GM19025 (cell line): ENCODE measurements at regions not wholly inside any gene's neighbourhood (a gene's known extent, or its start where the extent isn't known, plus 50 kb on each side); places are given as distances from the start of the nearest gene placed in this dataset.

Experiments
- ATAC-seq: cut with Tn5 transposase; IDR thresholded peaks from one replicate; pipeline ENCODE4 v1.9.1; 2021; ENCODE audit warnings: mild to moderate bottlenecking, low read depth, moderate library complexity; ENCODE audit not compliant: unreplicated experiment

DNA sequence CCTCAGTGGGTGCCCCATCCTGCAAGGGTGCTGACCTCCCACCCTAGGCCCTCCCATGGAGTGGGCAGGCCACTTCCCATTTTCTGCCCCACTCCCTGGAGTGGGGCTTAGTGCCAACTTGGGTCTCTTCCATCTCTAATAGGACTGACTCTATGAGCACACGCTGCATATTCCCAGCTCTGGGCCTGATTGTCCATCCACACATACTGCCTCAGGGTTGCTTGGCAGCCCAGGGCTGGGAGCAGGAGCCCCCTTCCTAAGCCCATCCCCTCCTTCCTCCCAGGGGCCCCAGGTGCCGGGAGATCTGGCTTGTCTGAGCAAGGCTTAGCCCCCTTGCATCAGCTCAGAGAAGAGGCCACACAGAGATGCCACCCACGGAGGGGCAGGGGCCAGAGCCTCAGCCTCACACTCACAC, 55.1 kb downstream of the PJA1 start:
- no peak for ATAC-seq

DNA sequence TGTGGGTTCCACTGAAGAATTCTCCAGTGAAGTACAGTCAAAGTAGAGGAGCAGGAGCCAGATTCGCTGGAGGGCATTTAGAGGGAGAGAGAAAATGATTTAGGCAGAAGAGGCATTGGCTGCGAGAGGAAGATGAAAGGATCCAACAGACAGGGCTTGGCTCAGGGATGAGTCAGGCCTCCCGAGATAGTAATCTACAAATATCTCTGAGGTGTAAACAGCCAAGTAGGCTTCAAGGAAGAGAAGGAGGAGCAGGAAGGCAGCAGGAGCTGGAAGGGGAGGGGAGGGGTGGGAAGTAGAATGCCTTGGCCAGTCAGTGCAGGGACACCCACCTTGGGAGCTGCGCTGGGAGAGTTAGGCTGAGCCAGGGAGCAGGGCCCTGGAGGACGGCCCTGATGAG, 55.5 kb downstream of the PJA1 start:
- no peak for ATAC-seq

DNA sequence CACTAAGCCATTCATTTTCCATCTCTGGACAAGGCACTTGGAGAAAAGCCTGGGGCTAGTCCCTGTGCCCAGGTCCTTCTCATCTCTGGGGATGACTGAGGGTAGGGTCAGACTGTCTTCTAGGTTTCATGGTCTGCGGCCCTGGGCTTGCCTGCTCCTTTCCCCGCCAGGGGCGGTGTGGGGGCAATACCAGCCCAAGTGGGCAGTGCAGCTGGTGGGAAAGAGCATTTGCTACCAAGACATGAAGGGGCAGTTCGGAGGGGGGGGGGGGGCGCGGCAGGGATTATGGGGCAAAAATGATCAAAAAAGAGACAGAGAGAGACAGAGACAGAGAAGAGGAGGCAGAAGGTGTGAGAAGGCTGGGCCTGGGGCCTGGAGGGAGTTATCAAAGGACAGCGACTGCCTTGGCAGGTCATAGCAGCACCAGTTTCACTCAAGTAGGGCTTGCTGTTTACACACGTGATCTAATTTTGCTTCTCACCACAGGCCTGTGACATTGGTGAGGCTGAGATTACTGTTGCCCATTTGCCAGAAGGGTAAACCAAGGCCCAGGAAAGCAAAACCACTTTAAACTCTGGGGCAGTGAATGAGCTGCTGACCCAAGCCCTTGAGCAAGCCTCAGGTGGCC, 56.1 kb downstream of the PJA1 start:
- ATAC-seq, result no peak

DNA sequence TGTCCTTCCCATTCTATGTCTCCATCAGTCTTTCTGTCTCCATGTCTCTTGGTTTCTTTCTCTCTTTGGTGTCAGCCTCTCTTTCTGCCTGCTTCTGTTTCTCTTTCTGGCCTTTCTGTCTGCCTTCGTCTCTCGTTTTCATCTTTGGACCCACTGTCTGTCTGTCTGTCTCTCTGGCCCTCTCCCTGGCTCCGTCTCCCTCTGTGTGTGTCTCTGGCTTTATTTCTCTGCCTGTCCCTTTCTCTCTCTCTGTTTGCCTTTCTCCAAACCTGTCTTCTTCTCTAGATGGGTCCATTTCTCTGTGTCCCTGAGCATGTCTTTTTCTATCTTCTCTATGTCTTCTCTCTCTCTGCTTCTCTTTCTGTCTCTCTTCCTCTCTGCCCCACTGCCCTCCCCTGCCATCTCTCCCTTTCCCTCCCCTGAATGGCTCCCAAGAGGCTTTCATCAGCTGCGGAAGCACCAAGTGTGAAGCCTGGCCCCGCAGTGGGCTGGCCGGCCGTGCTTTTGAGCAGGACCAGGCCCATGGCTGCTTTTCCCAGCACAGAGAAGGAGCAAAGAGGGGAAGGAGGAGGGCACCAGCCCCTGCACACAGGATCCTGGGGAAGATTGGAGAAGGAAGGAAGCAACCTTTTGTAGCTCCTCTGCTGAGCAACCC, 57.4 kb downstream of the PJA1 start:
- ATAC-seq, result no peak

DNA sequence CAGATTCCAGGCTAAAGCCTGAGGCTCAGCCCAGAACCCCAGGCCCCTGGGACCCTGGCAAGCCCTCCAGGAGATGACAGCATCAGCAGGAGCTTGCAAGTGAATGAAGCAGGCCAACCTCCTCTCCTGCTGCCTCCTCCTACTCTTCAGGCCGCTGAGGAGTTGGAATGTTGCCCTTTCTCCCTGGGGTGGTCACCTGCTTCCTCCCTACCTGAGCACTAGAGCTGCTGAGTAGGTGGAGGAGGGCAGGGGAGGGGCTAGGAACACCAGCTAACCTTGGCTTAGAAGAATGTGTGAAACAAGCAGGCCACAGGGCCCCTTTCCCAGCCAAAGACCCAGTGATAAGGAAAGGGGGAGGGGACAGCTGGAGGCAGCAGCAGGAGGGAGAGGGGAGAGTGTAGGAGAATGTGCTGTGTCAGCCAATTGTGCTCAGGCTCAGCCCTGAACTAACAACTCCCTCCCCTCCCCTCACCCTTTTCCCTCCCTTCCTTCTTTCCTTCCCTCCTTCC, 58.0 kb downstream of the PJA1 start:
- no peak for ATAC-seq

DNA sequence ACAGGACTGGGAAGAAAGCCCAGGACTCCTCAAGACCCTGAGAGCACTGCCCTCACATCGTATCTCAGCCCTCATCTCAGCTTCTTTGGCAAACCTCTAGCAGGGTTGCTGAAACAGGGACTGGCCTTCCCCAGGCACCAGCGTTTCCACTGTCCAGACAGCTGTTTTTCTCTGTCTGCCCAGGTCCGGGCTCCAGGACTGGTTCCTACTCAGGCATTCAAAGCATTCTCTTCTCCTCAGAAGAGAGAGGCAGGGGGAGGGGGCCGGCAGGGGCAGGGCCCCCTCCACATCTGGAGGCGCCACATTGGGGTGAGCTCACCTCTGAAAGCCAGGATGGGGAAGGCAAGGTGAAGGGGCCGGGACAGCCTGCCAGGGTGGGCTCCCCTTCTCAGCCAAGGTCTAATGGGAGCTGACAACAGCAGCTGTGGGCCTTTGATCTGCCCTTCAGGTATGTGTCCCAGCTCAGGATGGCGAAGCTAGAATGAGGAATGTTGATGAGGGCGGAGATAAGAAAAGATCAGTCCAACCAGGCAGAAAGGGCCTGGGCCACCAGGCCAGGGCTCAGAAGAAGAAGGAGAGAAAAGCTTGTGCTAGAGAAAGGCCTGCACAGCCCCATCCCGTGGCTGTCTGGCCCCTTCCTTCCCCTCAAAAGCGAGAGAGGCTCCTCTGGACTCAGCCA, 60.4 kb downstream of the PJA1 start:
- no peak for ATAC-seq

DNA sequence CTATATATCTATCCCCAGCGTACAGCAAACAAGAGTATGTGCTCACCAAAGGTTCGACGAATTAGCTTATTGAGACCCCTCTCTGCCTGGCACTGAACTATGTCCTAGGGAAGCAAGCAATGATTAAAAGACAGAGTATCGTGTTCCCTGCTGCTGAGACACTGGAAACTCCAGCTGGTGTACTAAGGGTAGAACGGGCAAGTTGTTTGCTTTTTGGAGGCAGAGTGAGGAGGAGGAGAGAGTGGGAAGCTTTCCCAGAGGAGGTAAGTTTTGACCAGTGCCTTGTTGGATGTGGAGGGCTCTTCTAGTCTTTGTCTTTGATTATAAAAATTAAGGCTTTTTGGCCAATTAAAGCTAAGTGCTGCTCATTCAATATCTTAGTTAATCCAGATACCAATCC, 61.7 kb downstream of the PJA1 start:
- ATAC-seq, result no peak

DNA sequence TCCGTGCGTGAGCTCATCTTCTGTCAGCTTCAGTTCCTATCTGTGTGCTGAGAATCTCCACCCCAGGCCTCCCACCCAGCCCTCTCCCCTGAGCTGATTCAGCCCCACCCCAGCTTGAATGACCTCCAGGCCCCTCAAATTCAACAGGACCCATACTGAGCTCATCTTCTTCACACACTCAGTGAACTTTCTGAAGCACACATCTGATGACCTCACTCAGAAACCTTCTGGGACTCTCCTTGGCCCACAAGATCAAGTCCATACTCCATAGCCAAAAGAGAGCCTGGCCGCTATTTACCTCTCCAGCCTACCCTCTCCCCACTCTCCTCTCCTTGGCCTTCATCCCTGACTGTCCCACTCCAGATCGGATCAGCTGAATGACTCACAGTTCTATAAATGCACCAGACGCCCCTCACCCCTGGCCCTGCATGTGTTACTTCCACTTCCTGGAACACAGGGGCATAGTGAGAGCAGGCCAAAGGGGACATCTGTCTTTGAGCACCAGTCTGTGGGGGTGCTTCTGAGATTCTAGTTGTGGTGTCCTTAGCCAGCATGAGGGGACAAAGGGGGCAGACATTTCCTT, 62.5 kb downstream of the PJA1 start:
- ATAC-seq, result no peak

DNA sequence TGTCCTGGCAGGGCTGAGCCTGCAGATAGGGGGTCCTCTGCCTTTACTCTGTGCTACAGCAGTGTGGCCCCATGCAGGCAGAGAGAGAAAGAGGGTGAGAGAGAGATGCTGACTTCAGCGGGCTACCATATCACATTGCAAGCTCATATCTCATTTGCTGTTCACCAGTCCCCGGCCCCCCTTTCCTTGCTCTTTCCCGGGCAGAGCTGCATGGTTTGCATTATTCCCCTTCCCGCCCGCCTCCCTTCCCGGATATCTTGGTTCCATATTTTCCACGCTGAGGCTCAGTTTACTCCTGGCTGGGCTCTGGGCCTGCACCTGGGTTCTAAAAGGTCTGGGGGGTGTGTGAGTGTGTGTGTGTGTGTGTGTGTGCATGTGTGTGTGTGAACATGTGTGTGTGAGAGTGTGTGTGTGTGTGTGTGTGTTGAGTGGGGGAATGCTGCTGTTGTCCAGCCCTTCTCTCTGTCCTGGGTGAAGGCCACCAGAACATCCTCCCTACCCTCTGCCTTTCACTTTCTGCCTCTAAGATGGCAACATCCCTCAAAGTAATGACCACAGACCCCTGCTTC, 63.5 kb downstream of the PJA1 start:
- no peak for ATAC-seq

DNA sequence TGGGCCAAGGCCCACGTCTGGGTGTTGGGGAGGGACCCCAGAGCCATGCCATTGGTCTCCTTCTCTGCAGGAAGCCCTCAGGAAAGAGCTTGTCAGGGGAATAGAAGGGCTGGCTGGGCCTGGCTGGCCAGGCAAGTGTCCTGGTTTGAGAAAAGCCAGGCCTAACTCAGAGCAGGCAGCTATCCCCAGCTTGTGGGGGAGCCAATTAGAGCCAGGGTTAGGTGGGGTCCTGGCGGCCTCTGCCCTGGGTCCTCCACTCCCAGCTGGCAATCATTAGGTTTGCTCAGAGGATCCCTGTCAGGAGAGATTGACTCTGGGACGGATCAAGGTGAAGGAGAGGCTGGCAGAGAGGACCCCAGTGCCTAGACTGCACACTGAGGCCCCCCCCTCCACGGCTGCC, 64.8 kb downstream of the PJA1 start:
- ATAC-seq, result no peak

DNA sequence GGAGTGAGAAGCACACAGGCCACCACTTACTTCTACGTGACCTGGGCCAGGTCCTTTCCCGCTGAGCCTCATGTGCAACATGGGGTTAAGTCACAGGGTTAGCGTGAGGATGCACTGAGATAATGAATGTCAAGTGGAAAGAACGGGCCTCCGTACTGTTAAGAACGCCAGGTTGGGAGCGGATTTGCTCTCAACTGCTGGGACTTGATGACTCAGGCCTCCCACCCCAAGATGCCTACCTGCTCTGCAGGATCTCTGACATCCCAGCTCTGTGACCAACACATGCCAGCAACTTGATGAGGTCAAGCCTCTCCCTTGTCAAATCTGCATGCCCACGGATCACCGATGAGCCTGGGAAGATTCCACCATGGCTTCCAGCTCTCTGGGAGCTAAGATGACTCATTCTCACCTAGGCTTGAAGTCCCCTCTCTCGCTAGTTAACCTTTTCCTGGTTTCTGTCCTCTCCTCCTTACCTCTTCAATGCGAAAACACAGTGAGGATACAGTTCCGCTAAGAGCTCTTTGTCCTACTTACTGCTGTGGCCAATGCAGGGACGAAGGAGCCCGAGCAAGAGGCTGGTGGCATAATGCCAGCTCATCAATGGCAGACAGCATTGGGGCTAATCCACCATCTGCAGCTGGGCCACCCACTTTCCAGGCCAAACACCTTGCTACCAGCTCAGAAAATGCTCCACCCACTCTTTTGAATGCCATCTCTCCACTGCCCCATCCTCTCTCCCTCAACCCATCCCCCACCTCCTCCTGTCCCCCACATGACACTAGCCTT, 67.6 kb downstream of the PJA1 start:
- ATAC-seq, result no peak

DNA sequence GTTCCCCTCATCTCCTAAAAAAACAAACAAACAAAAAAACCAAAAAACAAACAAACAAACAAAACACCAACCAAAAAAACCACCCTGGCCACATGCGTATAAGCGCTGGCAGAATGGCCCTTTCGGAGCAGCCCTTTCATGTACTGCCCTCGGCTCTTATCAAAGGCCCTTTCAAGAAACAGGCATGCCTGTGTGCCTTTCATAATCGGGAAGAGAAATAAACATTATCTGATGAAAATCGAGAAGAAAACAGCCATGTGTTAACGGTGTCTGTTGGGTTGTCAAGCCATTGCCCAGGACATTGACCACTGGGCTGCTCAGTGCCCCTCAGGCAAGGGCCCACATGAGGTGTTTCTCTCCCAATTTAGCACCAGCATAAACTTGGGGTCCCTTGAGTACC, 68.3 kb downstream of the PJA1 start:
- ATAC-seq, result no peak

DNA sequence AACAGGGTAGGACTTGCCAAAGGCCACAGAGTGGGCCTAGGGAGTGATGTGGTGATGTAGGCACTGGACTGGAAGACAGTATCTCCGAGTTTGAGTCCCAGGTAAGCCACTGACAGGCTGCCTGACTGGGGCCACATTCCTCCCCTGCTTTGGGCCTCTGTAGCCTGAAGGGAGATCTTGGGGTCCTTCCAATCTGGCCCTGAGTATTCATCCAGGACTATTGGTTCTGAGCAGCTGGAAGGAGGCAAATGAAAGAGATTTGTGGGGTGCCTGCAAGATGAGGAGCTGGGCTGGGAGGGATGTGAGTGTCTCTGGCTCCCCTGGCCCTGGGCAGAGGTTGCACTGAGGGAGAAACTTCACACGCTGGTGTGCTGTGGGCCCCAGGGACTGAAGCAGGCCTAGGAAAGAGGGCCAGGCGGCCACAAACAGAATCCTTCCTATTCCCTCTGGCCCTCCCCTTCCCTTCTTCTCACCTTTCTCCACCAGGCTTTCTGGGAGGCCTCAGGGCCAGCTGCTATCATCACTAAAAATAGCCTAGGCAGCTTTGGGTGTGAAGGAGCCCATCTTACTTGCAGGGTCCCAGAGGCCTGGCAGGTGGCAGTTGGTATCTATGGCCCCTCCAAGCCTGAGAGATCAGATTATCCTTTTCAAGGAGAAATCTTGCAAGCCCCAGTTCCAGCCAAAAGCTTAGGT, 70.1 kb downstream of the PJA1 start:
- no peak for ATAC-seq

DNA sequence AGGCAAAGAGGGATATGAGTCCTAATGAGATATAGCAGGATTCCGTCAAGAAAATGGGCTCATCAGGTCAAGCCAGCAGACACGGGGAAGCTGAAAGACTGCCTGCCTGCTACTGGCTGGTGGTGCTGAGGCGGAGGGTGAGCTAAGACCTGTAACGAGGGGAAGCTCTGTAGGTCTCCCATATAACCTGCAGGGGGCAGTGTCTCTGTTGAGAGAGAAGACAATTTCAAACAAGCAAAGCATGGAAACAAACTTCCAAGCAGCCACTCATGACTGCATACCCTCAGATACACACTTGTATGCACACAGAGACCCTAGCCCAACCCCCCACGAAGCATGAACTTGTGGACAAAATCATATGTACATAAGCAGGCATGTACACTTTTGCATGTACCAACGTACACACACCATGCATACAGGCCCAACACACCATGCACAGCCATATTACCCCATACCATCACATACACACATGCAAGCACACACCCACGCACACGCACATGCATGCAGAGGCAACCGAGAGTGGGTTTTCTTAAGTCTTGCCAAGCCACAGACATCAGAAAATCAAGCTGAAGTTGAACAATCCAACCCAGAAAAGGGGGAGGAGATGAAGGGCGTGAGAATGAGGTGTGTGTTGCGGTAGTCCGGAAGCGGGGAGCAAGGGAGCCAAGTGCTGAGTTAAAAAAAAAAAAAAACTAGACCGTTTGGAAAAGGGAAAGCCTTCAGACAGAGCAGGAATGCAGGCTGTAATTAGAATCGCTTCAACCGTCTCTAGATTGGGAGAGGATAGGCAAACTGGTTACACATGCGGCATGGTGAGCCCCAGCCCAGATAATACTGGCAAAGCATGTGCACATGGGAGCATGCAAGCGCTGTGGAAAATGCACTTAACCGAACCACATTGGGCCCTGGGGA, 71.0 kb downstream of the PJA1 start:
- ATAC-seq, result no peak

DNA sequence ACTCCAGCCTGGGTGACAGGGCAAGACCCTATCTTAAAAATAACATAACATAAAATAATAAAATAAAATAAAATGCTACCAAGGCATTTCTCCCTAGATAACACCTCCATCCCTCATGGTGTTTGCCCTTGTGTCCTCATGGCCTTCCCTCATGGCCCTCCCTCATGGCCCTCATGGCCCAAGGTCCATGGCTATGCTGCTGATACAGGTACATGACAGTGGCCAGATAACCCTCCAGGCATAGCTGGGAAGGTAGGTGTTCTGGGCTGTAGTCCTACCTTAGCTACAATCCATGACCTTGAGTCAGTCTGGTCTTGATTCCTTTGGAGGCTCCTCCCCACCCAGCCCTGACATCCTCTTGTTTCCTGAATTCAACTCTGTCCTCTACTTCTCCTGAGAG, 75.2 kb downstream of the PJA1 start:
- ATAC-seq, result no peak

DNA sequence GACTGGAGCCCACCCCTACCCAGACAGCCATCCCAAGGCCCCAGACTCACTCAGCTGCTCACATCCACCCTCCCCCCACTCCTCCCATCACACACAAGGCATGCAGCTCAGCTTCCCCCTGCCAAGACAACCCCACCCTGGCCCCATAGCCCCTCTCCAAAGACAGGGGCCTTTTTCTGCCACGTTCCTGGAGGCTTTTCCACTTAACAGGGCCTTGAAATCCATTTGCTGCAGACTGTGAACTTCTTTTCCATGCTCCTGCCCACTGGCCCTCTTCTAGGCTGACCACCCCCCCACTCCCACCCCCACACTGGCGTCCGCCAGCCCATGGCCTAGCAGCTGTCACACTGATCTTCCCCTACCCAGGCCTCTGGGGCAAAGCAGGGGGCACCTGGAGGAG, 76.0 kb downstream of the PJA1 start:
- ATAC-seq, result no peak

DNA sequence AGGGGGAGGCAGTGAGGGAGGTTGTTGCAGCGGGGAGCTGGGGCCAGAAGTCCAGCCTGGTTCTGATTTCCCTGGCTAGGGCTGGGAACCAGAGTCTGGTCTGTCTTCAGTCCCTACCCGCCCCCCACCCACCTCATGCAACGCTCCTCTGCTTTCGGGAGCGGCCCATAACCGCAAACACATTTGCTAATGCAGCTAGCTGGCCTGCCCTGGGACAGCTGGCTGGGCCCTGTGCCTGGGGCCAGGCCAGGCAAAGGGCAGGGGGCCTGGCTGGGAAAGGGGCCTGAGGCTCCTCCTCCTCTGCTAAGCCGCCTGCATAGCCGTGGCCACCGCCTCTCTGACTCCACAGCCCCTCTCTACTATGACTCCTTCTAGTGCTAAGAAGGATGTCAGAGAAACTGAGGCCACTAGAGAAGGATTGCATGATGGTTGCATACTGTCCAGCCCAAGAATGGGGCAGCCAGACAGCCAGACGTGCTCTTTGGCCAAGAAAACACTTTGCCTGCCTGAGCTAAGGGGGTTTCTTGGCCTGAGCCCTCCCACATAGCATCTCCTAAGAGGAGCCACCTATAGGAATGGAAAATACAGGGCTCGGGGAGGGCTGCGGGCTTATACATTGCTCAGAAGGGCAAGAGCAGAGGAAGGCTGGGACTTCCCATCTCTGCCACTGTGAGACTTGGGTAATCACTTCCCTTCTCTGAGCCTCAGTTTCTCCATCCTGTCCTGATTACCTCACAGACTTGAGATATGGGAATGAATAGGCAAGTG, 76.9 kb downstream of the PJA1 start:
- ATAC-seq, result no peak

DNA sequence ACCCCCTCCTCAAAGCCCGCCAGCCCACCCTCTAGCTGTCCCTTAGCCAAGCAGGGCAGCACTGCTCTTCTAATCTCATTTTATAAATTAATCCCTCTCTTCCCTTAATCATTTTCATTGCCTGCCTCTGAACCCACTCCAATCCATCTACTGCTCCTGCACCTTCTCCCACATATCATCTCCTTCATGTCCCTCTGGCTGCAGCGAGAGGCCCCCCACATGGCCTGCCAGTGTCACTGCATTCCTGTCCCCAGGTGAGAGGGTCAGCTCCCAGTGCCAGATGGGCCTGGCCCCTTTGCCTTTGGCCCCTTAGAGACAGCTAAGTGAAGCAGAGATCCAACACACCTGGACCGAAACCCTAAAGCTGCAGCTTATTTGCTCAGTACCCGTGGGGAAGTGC, 79.4 kb downstream of the PJA1 start:
- no peak for ATAC-seq
